GM18870 (cell line): ENCODE measurements at regions not wholly inside any gene's neighbourhood (a gene's known extent, or its start where the extent isn't known, plus 50 kb on each side); places are given as distances from the start of the nearest gene placed in this dataset.
"Not testable (repeated sequence)": the region's sequence is repeated elsewhere in the genome, so short reads cannot be mapped to it uniquely, and the experiment has no call there.

ENCODE experiments used
- ATAC-seq: cut with Tn5 transposase; IDR thresholded peaks from one replicate; pipeline ENCODE4 v1.9.1; 2021; ENCODE audit warnings: moderate library complexity; ENCODE audit not compliant: unreplicated experiment

DNA sequence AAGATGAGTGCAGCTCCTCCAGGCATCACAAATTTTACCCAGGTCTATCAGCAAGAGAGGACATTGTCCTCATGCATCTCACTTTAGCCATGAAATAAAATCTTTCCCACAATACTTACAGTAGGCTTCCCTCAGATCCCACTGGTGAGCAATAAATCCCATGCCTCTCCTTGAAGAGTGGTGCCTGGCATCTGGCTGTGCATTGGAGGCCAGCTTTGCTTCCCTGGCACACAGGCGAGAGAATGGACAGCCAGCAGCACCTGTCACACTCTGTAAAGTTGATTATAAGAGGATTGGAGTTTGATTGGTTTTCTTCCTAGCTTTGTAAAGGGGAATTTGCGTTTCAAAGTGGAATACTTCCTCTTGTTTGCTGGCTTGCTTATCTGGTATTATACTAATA lies 1153.9 kb downstream of the AACS start:
- ATAC-seq: no peak

DNA sequence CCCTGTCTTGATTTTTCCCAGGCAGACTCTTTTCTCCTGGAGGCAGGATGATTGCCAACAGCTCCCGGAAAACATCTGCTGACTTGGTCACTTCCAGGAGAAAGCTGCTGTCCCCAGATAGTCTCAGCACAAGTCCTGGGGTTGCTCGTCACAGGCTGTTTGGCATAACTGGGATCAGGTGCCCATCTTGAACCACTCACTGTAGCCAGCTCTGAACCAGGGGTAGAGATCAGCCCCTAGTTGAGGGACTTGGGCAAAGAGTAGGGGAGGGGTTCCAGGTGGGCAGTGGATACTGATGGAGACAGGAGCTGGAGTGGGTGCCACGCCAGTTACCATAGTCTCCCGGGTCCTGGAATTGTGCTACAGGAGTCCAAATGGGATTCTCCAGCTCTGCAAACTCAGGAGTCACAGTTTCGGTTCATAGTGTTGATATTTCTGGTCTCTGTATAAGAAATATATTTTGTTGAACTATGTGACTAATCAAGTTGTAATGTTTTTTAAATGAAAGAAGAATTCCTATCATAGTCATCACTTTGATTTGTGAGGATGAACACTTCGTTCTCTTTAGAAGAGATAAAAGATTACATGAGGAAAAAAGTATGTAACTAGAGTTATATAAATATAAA lies 1154.5 kb downstream of the AACS start:
- no peak for ATAC-seq

DNA sequence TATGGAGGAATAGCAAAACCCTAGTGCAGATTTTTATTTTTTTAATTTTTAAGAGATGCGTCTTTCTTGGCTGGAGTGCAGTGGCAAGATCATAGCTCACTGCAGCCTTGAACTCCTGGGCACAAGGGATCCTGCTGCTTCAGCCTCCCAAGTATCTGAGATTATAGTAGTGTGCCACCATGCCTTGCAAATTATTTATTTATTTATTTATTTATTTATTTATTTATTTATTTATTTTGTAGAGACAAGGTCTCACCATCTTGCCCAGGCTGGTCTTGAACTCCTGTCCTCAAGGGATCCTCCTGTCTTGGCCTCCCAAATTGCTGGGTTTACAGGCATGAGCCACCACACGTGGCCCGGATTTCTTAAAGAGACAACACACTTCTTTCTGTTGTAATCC lies 1158.8 kb downstream of the AACS start:
- no peak for ATAC-seq

GRCh38 chr12:126228936-126229335 lies 1163.7 kb downstream of the AACS start:
- ATAC-seq: no peak

DNA sequence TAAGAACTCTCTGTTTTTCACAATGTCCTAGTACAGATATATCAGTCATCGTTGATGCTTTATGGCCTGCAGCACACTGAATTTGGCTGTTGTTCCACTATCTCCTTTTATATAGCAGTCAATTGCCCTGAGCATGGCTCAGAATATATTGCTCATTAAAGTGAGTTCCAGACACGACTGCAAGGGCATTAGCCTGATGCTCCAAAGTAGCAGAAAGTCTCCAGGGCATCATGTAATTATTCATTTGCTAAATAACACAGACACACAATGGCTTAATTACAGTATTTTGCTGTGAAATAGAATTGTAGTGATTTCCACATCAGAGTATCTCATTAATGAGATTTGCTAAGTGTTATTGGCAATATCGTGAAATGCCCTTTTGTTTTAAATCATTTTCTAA lies 1167.5 kb downstream of the AACS start:
- no peak for ATAC-seq

DNA sequence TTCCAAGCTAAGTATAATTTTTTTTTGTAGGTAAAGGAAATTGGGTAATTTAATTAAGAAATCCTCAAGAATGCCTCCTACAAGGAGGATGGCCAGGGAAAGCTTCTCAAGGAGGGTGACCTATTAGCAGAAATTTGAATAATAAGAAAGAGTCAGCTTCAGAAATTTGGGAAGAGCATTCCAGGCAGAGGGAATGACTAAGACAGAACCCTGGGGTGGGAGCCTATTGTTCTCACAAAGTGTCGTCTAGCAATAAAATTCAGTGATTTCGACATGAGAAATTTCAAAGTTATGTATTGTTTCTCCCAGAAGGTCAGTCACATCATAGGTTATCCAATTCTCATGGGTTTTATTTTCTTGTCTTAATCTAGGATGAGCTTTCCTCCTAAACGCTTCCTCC lies 1168.4 kb downstream of the AACS start:
- no peak for ATAC-seq

DNA sequence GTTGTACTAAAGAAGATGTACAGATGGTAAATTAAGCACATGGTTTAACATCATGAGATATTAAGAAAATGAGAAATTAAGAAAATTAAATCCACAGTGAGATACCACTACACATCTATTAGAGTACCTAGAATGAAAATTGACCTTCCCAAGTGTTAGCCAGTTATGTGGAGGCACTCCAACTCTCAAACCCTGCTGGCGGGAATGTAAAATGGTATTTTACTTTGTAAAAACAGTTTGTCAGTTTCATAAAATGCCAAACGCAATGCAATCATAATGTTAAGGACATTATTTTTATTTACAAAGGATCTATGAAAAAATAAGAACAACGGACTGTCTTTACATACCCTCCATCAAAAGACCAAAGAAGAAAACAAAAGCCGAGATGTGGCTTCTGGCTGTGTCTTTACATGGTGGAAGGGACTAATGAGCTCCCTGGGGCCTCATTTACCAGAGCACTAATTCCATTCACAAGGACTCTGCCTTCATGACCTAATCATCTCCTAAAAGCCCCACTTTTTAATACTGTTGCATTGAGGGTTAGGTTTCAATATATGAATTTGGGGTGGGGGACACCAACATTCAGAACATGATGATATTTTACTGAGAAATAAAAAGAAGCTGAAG lies 1178.7 kb downstream of the AACS start:
- no peak for ATAC-seq

DNA sequence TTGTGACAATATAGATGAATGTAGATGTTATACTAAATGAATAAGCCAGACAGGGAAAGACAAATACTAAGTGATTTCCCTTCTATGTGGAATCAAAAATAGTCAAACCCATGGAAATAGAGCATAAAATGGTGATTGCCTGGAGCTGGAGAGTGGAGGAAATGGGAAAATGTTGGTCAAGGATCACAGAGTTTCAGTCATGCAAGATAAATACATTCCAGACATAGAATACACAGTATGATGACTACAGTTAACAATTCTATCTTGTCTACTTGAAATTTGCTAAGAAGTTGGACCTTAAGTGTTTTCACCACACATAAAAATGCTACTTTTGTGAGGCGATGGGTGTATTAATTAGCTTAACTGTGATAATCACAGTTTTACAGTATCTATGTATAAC lies 1182.7 kb downstream of the AACS start:
- no peak for ATAC-seq

GRCh38 chr12:126248871-126249403 lies 1183.7 kb downstream of the AACS start:
- no peak for ATAC-seq

DNA sequence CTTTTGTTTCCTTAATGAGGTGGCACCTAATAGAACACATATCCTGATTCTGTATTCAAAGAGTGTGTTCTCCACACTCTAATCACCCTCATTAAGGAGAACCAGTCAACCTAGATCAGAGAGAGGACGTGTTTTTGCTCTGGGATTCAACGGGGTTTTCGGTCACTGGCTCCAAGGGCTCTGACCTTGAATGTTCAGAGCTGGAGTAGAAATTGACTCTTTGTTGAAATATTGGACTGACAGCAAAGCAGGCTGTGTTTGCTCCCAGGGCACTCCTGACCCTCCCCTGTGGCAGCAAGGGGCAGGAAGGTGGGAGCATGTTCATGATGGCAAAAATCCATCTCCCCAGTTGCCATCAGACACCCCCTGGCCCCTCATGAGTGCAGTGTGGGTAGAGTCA lies 1193.0 kb downstream of the AACS start:
- ATAC-seq: no peak

DNA sequence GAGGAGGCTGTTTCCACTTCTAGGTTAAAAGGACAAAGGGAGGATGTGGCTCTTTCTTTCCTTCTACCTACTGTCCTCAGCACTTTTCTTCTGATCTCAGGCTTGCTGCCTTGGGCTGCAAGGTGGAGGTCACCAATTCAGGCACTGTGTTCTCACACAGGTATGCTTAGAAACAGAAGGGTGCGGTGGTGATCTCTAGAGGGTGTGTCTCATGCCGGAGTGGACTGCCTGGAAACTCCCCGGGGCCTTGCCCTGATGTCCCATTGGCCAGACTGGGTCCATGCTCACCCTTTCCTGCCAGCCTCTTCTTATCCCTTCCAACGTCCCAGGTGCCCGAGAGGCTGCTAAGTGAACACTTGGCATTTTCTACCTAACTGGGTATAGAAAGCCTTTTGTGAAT lies 1197.6 kb downstream of the AACS start:
- ATAC-seq: no peak

DNA sequence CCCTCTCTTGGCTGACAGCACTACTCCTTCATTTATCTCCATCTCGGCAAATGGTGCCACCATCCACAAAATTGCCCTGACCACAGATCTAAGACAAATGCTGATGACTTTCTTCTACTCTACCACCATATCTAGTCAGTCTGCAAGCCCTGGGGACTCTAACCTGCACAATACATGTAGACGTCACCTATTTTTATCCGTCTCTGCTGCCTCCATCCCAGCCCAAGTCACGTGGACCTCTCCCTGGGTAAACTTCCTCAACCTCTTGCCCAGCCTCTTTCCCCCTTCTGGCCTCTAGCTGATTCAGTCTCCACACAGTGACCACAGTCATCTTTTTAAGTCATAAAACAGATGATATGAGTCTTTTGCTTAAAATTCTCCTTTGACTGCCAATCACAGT lies 1203.0 kb downstream of the AACS start:
- no peak for ATAC-seq

DNA sequence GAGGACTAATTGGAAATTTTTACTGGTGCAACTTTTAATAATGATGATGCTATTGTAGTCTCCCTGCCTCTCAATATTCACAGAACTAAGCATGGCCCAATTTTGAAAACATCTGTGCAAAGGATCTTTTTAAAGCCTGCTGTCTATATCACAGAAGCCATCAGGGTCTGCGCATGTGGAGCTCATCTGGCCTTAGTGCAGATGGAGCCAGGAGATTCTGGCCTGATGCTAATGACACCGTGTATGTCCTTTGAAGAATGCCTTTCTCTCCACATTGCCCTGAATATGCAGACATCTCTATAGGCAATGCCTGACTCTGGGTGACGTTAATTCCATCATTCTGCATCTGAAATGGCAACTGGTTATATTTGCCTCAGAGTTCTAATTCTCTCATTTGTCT lies 1205.9 kb downstream of the AACS start:
- ATAC-seq: no peak

- no peak for ATAC-seq
These were observed 1217.5 kb downstream of the AACS start for GRCh38 chr12:126282691-126283090.

DNA sequence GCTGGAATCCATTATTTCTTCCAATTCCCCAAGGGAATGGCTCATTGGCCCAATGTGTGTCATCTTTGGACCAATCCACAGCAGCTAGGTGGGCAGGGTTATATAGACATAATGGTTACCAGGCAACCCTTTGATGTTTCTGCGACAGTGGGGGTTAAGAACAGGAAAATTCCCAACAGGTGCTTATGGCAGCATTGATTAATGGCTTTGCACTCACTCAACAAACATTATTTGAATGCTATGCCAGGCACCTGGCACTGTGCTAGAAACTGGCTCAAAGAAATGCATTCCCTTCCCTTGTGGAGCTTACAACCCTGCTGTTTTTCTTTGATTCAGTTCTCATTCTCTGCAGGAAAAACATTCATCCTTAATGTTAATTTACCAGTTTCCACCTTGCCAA lies 1221.0 kb downstream of the AACS start:
- no peak for ATAC-seq

DNA sequence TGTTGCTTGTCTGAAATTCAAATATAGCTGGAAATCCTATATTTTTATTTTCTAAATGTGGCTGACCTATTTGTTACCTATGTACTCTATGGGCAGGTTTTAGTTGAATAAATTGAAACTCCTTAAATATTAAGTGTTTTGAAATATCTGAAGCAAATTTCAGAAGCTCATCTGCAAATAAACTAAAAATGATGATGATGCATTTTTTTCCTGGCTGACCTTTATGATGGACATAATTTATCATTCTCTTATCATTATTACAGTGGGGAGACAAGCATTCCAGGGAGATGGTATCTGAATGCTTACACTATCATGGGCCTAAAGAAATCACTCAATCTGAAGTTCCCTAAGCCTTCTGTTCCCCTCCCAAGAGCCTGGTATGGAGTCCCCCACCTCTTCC lies 1225.2 kb downstream of the AACS start:
- no peak for ATAC-seq

DNA sequence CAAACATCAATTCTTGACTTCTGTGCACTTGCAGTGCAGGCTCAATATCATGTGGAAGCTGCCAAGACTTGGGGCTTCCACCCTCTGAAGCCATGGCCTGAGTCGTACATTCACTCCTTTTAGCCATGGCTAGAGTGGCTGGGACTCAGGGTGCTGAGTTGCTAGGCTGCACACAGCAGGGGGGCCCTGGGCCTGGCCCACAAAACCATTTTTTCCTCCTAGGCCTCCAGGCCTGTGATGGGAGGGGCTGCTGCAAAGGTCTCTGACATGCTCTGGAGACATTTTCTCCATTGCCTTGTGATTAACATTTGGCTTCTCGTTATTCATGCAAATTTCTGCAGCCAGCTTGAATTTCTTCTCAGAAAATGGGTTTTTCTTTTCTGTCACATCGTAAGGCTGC lies 1226.8 kb downstream of the AACS start:
- not testable (repeated sequence) for ATAC-seq

DNA sequence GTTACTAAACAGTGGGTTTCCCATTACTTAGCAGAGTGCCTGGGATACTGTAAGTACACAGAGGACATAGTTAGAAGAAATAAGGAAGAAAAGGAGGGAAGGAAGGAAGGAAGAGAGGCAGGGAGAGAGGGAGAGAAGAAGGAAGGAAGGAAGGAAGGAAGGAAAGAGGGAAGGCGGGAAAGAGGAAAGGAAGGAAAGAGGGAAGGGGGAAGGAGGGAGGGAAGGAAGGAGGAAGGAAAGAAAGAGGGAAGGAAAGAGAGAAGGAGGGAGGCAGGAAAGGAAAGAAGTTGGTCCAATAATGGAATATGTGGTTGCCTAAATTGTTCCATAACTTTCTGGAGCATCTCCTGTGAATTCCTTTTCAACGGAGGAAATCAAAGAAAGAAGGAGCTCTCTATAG lies 1230.4 kb downstream of the AACS start:
- ATAC-seq: no peak

DNA sequence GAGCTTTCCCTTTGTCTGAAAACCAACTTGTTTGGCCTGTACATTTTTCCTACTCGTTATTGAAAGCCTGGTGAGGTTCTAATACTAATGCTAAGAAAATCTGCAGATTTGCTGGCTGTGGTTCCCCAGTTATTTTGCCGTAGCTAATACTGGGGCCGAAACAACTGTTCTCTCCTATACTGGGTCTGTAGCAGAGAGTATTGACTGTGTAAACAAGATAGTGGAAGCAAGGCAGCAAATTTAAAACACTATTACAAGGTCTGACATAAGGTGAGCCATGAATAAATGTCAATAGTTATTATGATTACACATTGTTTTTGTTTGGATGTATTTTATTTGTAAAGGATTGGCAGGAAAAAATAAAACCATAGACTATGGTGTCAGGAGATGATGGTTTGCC lies 1244.0 kb downstream of the AACS start:
- no peak for ATAC-seq

DNA sequence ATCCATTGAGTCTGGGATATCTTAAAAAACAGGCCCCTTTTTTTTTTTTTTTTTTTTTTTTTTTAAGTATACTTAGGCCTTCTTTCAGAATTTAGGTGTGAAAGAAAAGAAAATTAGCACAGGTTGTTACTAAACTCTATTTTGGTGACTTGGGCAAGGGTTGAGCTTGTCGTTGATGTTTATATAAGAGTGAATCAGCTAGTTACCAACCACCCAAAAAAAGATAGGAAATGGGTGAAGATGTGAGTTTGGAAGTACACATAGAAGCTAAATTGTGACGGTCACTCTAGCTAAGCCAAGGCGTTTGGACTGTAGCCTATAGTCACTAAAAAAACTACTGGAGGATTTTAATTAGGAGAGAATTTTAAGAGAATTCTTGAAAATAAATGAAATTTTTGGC lies 1247.2 kb downstream of the AACS start:
- ATAC-seq: no peak

GRCh38 chr12:126316411-126316810 lies 1251.2 kb downstream of the AACS start:
- ATAC-seq: no peak

DNA sequence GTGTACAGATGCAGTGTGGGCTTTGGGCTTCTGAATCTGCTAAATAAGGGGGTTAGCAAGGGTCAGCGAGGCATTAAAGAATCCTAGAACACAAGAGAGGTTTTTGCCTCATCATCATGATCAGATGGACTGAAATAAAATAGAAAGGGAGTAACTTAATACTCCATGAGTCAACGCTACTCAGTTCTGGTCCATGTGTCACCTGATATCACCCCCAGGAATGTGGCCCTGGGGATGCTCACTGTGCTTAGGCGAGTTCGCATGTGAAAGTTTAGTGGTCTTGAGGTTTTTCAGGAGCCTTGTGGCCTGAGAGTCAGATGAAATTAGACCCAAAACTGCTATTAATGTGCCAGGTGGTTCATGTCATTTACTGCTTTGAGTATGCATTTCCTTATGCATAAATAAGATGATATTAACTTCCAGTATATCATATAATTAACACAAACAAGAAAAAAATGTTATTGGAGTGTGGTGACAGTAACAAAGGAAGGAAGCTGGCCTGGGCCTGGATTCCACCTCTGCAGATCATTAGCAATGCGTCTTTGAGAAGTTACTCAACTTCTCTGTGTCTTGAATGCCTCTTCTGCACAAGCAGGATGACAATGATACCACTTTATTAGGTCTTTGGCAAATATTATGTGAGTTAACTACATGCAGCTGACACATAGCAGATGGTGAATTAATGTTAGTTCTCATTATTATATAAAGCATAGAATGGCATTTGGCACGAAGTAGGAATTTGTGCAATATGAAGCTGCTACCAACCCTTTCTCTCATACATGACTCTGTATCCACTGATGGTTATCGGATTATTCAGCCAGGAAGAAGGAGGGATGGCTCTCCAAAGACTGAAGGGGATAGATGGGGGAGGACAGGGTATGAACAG lies 1272.6 kb downstream of the AACS start:
- no peak for ATAC-seq
